ENCODE measurements at regions not wholly inside any gene's neighbourhood (a gene's known extent, or its start where the extent isn't known, plus 50 kb on each side); places are given as distances from the start of the nearest gene placed in this dataset.
"Not testable (repeated sequence)": the region's sequence is repeated elsewhere in the genome, so short reads cannot be mapped to it uniquely, and the experiment has no call there.

DNA sequence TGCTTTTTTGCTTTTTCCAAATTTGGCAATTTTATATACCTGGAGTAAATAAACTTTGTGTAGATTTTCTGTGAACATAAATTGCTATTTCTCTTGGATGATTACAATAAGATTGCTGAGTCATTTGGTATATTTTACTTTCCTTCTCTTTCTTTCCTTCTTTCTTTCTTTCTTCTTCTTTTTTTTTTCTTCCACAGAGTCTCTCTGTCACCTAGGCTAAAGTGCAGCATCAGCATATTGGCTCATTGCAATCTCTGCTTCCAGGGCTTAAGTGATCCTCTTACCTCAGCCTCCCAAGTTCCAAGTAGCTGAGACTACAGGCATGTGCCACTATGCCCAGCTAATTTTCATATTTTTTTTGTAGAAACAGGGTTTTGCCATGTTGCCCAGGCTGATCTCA lies 201.2 kb upstream of the OR4C13 start:
- H3K4me2 ChIP-seq (ENCODE audit: extremely low read depth, insufficient read depth, low read length); H4K20me1 ChIP-seq (ENCODE audit: control insufficient read depth, extremely low read depth, insufficient read depth, low read length); H3K4me3 ChIP-seq (replicated peaks in 1 of 4; ENCODE audit: control extremely low read depth in 1 of 4, insufficient read depth in 1 of 4, low read depth in 3 of 4, low read length in 4 of 4); H3K36me3 ChIP-seq (ENCODE audit: control insufficient read depth, insufficient read depth, low read length); H3K79me2 ChIP-seq (ENCODE audit: control insufficient read depth, insufficient read depth, low read length); DNase-seq (ENCODE audit: low read depth in 2 of 2); H3K9me3 ChIP-seq (ENCODE audit: control insufficient read depth, insufficient read depth, low read depth, low read length); H2AFZ ChIP-seq (ENCODE audit: low read length); H3K4me1 ChIP-seq (ENCODE audit: control insufficient read depth, extremely low read depth, insufficient read depth, low read length); H3K27me3 ChIP-seq (ENCODE audit: control insufficient read depth, insufficient read depth, low read length); H3K27ac ChIP-seq (ENCODE audit: insufficient read depth, low read length); H3K9ac ChIP-seq (ENCODE audit: insufficient read depth, low read length): not testable (repeated sequence)

DNA sequence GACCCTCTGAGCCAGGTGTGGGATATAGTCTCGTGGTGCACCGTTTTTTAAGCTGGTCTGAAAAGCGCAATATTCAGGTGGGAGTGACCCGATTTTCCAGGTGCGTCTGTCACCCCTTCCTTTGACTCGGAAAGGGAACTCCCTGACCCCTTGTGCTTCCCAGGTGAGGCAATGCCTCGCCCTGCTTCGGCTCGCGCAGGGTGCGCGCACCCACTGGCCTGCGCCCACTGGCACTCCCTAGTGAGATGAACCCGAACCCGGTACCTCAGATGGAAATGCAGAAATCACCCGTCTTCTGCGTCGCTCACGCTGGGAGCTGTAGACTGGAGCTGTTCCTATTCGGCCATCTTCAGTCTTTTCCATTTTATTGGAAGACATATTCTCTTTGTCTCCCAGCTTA lies 171.4 kb upstream of the OR4C13 start:
- H3K27ac ChIP-seq (ENCODE audit: insufficient read depth, low read length); H3K27me3 ChIP-seq (ENCODE audit: control insufficient read depth, insufficient read depth, low read length); H3K4me3 ChIP-seq (replicated peaks in 1 of 4; ENCODE audit: control extremely low read depth in 1 of 4, insufficient read depth in 1 of 4, low read depth in 3 of 4, low read length in 4 of 4); H2AFZ ChIP-seq (ENCODE audit: low read length); H3K9ac ChIP-seq (ENCODE audit: insufficient read depth, low read length); H3K36me3 ChIP-seq (ENCODE audit: control insufficient read depth, insufficient read depth, low read length); H3K9me3 ChIP-seq (ENCODE audit: control insufficient read depth, insufficient read depth, low read depth, low read length); H3K4me1 ChIP-seq (ENCODE audit: control insufficient read depth, extremely low read depth, insufficient read depth, low read length); DNase-seq (ENCODE audit: low read depth in 2 of 2); H4K20me1 ChIP-seq (ENCODE audit: control insufficient read depth, extremely low read depth, insufficient read depth, low read length); H3K79me2 ChIP-seq (ENCODE audit: control insufficient read depth, insufficient read depth, low read length); H3K4me2 ChIP-seq (ENCODE audit: extremely low read depth, insufficient read depth, low read length): not testable (repeated sequence)

DNA sequence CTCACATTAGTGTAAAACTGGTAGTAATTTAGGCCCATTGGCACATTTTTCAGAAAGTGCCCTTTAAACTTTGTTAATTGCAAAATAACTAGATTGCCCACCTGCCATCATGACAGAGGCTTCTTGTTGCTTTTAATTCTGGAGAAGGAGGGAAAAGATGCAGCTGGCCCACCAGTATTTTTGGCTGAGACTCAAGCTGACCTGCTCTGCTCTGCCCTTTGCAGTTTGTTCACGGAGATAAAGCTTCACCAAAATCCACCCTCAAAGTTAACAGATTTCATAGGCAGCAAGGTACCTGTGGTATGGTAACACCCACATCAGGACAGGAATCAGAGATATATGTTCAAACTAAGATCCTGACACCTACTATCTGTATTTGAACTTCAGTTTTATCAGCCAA lies 170.2 kb upstream of the OR4C13 start:
- H3K9ac ChIP-seq (ENCODE audit: insufficient read depth, low read length); H3K27me3 ChIP-seq (ENCODE audit: control insufficient read depth, insufficient read depth, low read length); H3K9me3 ChIP-seq (ENCODE audit: control insufficient read depth, insufficient read depth, low read depth, low read length); H3K79me2 ChIP-seq (ENCODE audit: control insufficient read depth, insufficient read depth, low read length); H3K4me2 ChIP-seq (ENCODE audit: extremely low read depth, insufficient read depth, low read length); DNase-seq (ENCODE audit: low read depth in 2 of 2); H2AFZ ChIP-seq (ENCODE audit: low read length); H3K36me3 ChIP-seq (ENCODE audit: control insufficient read depth, insufficient read depth, low read length); H3K4me1 ChIP-seq (ENCODE audit: control insufficient read depth, extremely low read depth, insufficient read depth, low read length); H3K4me3 ChIP-seq (replicated peaks in 1 of 4; ENCODE audit: control extremely low read depth in 1 of 4, insufficient read depth in 1 of 4, low read depth in 3 of 4, low read length in 4 of 4); H3K27ac ChIP-seq (ENCODE audit: insufficient read depth, low read length); H4K20me1 ChIP-seq (ENCODE audit: control insufficient read depth, extremely low read depth, insufficient read depth, low read length): not testable (repeated sequence)

DNA sequence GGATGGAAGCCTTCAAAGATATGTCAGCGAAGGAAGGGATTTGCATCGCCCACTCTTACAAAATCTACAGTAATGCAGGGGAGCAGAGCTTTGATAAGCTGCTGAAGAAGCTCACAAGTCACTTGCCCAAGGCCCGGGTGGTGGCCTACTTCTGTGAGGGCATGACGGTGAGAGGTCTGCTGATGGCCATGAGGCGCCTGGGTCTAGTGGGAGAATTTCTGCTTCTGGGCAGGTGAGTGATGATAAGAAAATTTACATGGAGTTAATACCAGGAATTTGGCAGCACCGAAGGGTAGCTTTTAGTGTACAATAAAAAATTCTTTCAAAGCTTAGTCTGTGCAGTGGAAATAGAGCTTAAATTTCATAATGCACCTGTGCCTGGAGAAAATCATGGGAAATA lies 168.3 kb upstream of the OR4C13 start:
- H3K9me3 ChIP-seq (ENCODE audit: control insufficient read depth, insufficient read depth, low read depth, low read length); H3K27me3 ChIP-seq (ENCODE audit: control insufficient read depth, insufficient read depth, low read length); H3K9ac ChIP-seq (ENCODE audit: insufficient read depth, low read length); H3K4me3 ChIP-seq (replicated peaks in 1 of 4; ENCODE audit: control extremely low read depth in 1 of 4, insufficient read depth in 1 of 4, low read depth in 3 of 4, low read length in 4 of 4); H3K27ac ChIP-seq (ENCODE audit: insufficient read depth, low read length); DNase-seq (ENCODE audit: low read depth in 2 of 2); H3K36me3 ChIP-seq (ENCODE audit: control insufficient read depth, insufficient read depth, low read length); H3K79me2 ChIP-seq (ENCODE audit: control insufficient read depth, insufficient read depth, low read length); H3K4me1 ChIP-seq (ENCODE audit: control insufficient read depth, extremely low read depth, insufficient read depth, low read length); H4K20me1 ChIP-seq (ENCODE audit: control insufficient read depth, extremely low read depth, insufficient read depth, low read length); H3K4me2 ChIP-seq (ENCODE audit: extremely low read depth, insufficient read depth, low read length); H2AFZ ChIP-seq (ENCODE audit: low read length): not testable (repeated sequence)

DNA sequence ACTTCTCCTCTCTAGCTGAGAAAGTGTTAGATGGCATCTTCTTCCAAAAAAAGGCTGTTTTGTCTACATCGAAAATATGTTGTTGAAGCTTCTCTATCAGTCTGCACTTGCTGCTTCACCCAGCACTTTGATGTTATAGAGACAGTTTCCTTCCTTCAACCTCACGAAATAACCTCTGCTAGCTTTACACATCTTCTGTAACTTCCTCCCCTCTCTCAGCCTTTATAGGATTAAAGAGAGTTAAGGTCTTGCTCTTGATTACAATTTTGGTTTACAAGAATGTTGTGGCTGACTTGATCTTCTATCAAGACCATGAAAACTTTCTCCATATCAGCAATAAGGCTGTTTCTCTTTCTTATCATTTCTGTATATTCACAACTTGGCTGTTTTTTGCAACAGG lies 162.4 kb upstream of the OR4C13 start:
- not testable (repeated sequence) for H4K20me1 ChIP-seq (ENCODE audit: control insufficient read depth, extremely low read depth, insufficient read depth, low read length); H2AFZ ChIP-seq (ENCODE audit: low read length); H3K4me1 ChIP-seq (ENCODE audit: control insufficient read depth, extremely low read depth, insufficient read depth, low read length); H3K27ac ChIP-seq (ENCODE audit: insufficient read depth, low read length); H3K4me2 ChIP-seq (ENCODE audit: extremely low read depth, insufficient read depth, low read length); H3K4me3 ChIP-seq (replicated peaks in 1 of 4; ENCODE audit: control extremely low read depth in 1 of 4, insufficient read depth in 1 of 4, low read depth in 3 of 4, low read length in 4 of 4); H3K79me2 ChIP-seq (ENCODE audit: control insufficient read depth, insufficient read depth, low read length); H3K9me3 ChIP-seq (ENCODE audit: control insufficient read depth, insufficient read depth, low read depth, low read length); H3K36me3 ChIP-seq (ENCODE audit: control insufficient read depth, insufficient read depth, low read length); DNase-seq (ENCODE audit: low read depth in 2 of 2); H3K9ac ChIP-seq (ENCODE audit: insufficient read depth, low read length); H3K27me3 ChIP-seq (ENCODE audit: control insufficient read depth, insufficient read depth, low read length)

DNA sequence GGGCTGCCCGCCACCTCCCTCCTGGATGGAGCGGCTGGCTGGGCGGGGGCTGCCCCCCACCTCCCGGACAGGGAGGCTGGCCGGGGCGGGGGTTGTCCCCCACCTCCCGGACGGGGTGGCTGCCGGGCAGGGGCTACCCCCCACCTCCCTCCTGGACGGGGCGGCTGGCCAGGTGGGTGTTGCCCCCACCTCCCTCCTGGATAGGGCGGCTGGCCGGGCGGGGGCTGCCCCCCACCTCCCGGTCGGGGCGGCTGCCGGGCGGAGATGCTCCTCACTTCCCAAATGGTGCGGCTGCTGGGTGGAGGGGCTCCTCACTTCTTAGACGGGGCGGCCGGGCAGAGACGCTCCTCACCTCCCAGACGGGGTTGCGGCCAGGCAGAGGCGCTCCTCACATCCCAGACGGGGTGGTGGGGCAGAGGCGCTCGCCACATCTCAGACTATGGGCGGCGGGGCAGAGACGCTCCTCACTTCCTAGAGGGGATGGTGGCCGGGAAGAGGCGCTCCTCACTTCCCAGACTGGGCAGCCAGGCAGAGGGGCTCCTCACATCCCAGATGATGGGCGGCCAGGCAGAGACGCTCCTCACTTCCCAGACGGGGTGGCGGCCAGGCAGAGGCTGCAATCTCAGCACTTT lies 153.9 kb upstream of the OR4C13 start:
- not testable (repeated sequence) for H3K4me3 ChIP-seq (replicated peaks in 1 of 4; ENCODE audit: control extremely low read depth in 1 of 4, insufficient read depth in 1 of 4, low read depth in 3 of 4, low read length in 4 of 4); H4K20me1 ChIP-seq (ENCODE audit: control insufficient read depth, extremely low read depth, insufficient read depth, low read length); H3K9ac ChIP-seq (ENCODE audit: insufficient read depth, low read length); H3K27me3 ChIP-seq (ENCODE audit: control insufficient read depth, insufficient read depth, low read length); H3K36me3 ChIP-seq (ENCODE audit: control insufficient read depth, insufficient read depth, low read length); H3K79me2 ChIP-seq (ENCODE audit: control insufficient read depth, insufficient read depth, low read length); H2AFZ ChIP-seq (ENCODE audit: low read length); H3K9me3 ChIP-seq (ENCODE audit: control insufficient read depth, insufficient read depth, low read depth, low read length); H3K4me2 ChIP-seq (ENCODE audit: extremely low read depth, insufficient read depth, low read length); H3K4me1 ChIP-seq (ENCODE audit: control insufficient read depth, extremely low read depth, insufficient read depth, low read length); H3K27ac ChIP-seq (ENCODE audit: insufficient read depth, low read length); DNase-seq (ENCODE audit: low read depth in 2 of 2)

DNA sequence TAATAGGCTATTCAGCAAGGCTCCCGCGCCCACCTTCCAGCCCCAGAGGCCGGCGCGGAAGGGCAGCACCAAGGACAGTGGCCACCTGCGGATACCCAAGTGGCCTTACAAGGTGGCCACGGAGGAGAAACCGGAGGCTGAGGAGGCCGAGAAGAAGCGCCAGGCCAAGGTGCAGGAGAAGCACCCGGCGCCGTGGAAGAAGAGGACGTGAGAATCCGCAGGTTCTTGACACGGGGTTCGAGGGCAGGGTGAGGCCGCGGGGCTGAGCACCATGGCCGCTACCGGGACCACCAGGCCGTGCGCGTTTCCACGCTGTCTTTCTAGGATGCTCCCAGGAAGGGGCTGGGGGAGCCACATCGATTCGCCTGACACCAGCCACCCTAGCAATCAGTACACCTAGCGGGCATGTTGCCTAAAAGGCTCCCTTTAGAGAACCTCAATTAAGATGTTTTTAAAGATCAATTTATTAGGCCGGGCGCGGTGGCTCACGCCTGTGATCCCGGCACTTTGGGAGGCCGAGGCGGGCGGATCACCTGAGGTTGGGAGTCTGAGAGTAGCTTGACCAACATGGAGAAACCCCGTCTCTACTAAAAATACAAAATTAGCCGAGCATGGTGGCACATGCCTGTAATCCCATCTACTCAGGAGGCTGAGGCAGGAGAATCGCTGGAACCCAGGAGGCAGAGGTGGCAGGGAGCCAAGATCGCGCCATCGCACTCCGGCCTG lies 134.3 kb upstream of the OR4C13 start:
- not testable (repeated sequence) for H3K27me3 ChIP-seq (ENCODE audit: control insufficient read depth, insufficient read depth, low read length); H3K4me3 ChIP-seq (replicated peaks in 1 of 4; ENCODE audit: control extremely low read depth in 1 of 4, insufficient read depth in 1 of 4, low read depth in 3 of 4, low read length in 4 of 4); DNase-seq (ENCODE audit: low read depth in 2 of 2); H2AFZ ChIP-seq (ENCODE audit: low read length); H3K27ac ChIP-seq (ENCODE audit: insufficient read depth, low read length); H3K9ac ChIP-seq (ENCODE audit: insufficient read depth, low read length); H3K4me1 ChIP-seq (ENCODE audit: control insufficient read depth, extremely low read depth, insufficient read depth, low read length); H3K36me3 ChIP-seq (ENCODE audit: control insufficient read depth, insufficient read depth, low read length); H4K20me1 ChIP-seq (ENCODE audit: control insufficient read depth, extremely low read depth, insufficient read depth, low read length); H3K4me2 ChIP-seq (ENCODE audit: extremely low read depth, insufficient read depth, low read length); H3K9me3 ChIP-seq (ENCODE audit: control insufficient read depth, insufficient read depth, low read depth, low read length); H3K79me2 ChIP-seq (ENCODE audit: control insufficient read depth, insufficient read depth, low read length)

Data from fibroblast of lung (primary cell).